Colonic mucosa (tissue), 4 donors: ENCODE measurements at regions not wholly inside any gene's neighbourhood (a gene's known extent, or its start where the extent isn't known, plus 50 kb on each side); places are given as distances from the start of the nearest gene placed in this dataset.
"Not testable (repeated sequence)": the region's sequence is repeated elsewhere in the genome, so short reads cannot be mapped to it uniquely, and the experiment has no call there.

Experiments used
- DNase-seq: peaks from one replicate; pipeline ENCODE4 v3.0.0-alpha.2; 2020
- H3K27ac ChIP-seq: fragments of 200-600 bp; one replicate; pipeline ENCODE4 v1.8.0; 2021
- H3K27me3 ChIP-seq: fragments of 200-600 bp; one replicate; pipeline ENCODE4 v1.8.0; 2021
- H3K36me3 ChIP-seq: fragments of 200-600 bp; one replicate; pipeline ENCODE4 v1.8.0; 2021
- H3K4me1 ChIP-seq: fragments of 200-600 bp; one replicate; pipeline ENCODE4 v1.8.0; 2021; ENCODE audit warnings: mild to moderate bottlenecking
- H3K4me3 ChIP-seq: fragments of 200-600 bp; one replicate; pipeline ENCODE4 v1.8.0; 2021
- H3K9ac ChIP-seq, 2 donors: one replicate each; pipeline ENCODE4 v1.7.0; 2013; ENCODE audit warnings: control low read depth in 2 of 2, low read depth in 2 of 2, low read length in 2 of 2
- H3K9me3 ChIP-seq: fragments of 200-600 bp; one replicate; pipeline ENCODE4 v1.8.0; 2021
- CTCF ChIP-seq: fragments of 200-600 bp; IDR thresholded peaks from one replicate; pipeline ENCODE4 v1.8.0; 2022; ENCODE audit warnings: antibody characterized with exemption, mild to moderate bottlenecking
- intact Hi-C: fragments of 100-400 bp; cut with DNase I; formaldehyde crosslinking; loops from one replicate; pipeline ENCODE4 v1.14.1; 2022
- donor health status: healthy.
- donor health status: DM: no; HTN: no; CAD: no.
- donor health status: DM: no; HTN: no; CAD: no.

GRCh38 chr7:63856466-63856865 lies 142.2 kb upstream of the ZNF722 start:
- H3K27ac ChIP-seq, DNase-seq, H3K36me3 ChIP-seq, H3K9me3 ChIP-seq, H3K9ac ChIP-seq, H3K4me3 ChIP-seq, intact Hi-C loops, H3K27me3 ChIP-seq, H3K4me1 ChIP-seq: not testable (repeated sequence)

- Histone ChIP-seq H3K27me3 (no peaks in the 10 kb centered on the region), H3K36me3 (no peaks in the 10 kb centered on the region), H3K4me3 (no peak overlapping the region), H3K27ac (no peak overlapping the region), H3K9ac (no peak overlapping the region), H3K9me3 (no peaks in the 10 kb centered on the region), H3K4me1 (no peaks in the 10 kb centered on the region)
- no peak for DNase-seq
- TF ChIP-seq CTCF, result no peak
- intact Hi-C loops, result no loop called here
Observed at GRCh38 chr7:63867127-63867526, 131.5 kb upstream of the ZNF722 start.

- H3K36me3 ChIP-seq, H3K4me1 ChIP-seq, H3K4me3 ChIP-seq, H3K27ac ChIP-seq, H3K27me3 ChIP-seq, intact Hi-C loops, H3K9ac ChIP-seq, H3K9me3 ChIP-seq, DNase-seq: not testable (repeated sequence)
Observed at GRCh38 chr7:63874242-63874641, 124.4 kb upstream of the ZNF722 start.

- no peak overlapping the region for H3K9ac ChIP-seq
- no peak for TF ChIP-seq CTCF
- no peak for DNase-seq
- H3K4me1 ChIP-seq, result no peaks in the 10 kb centered on the region
- intact Hi-C loops, result no loop called here
- no peaks in the 10 kb centered on the region for H3K36me3 ChIP-seq
- H3K4me3 ChIP-seq, result no peak overlapping the region
- H3K27me3 ChIP-seq, result no peaks in the 10 kb centered on the region
- H3K9me3 ChIP-seq, result peaks cover 9% of the 10 kb centered on the region
- H3K27ac ChIP-seq, result no peak overlapping the region
Observed at GRCh38 chr7:63876707-63877322, 121.8 kb upstream of the ZNF722 start.

GRCh38 chr7:63887031-63887430 lies 111.6 kb upstream of the ZNF722 start:
- no peak overlapping the region for H3K27ac ChIP-seq
- H3K9ac ChIP-seq, result no peak overlapping the region
- no peaks in the 10 kb centered on the region for H3K4me1 ChIP-seq
- H3K27me3 ChIP-seq, result no peaks in the 10 kb centered on the region
- no peak overlapping the region for H3K4me3 ChIP-seq
- intact Hi-C loops, result no loop called here
- H3K36me3 ChIP-seq, result no peaks in the 10 kb centered on the region
- no peak for DNase-seq
- TF ChIP-seq CTCF, result no peak
- H3K9me3 ChIP-seq, result no peaks in the 10 kb centered on the region

GRCh38 chr7:63899691-63900393 lies 98.8 kb upstream of the ZNF722 start:
- TF ChIP-seq CTCF, result no peak
- Histone ChIP-seq H3K9me3 (no peaks in the 10 kb centered on the region), H3K9ac (peak overlapping the region in 1 of 2 donors; percentile 41), H3K27ac (no peak overlapping the region), H3K36me3 (no peaks in the 10 kb centered on the region), H3K4me3 (peak overlapping the region; percentile 51), H3K27me3 (no peaks in the 10 kb centered on the region), H3K4me1 (no peaks in the 10 kb centered on the region)
- intact Hi-C loops, result loop anchor here (10.0 kb wide), 1 partner anchor 1105 kb away; the partner anchor contains the start of gene ERV3-1
- DNase-seq, result peak; percentile 85
